Amygdala (tissue), 56 donors: ENCODE measurements at regions not wholly inside any gene's neighbourhood (a gene's known extent, or its start where the extent isn't known, plus 50 kb on each side); places are given as distances from the start of the nearest gene placed in this dataset.

Experiments
- DNase-seq, 56 donors: peaks; one replicate each; lab custom pipeline; 2025; lab: John Stamatoyannopoulos, UW

DNA sequence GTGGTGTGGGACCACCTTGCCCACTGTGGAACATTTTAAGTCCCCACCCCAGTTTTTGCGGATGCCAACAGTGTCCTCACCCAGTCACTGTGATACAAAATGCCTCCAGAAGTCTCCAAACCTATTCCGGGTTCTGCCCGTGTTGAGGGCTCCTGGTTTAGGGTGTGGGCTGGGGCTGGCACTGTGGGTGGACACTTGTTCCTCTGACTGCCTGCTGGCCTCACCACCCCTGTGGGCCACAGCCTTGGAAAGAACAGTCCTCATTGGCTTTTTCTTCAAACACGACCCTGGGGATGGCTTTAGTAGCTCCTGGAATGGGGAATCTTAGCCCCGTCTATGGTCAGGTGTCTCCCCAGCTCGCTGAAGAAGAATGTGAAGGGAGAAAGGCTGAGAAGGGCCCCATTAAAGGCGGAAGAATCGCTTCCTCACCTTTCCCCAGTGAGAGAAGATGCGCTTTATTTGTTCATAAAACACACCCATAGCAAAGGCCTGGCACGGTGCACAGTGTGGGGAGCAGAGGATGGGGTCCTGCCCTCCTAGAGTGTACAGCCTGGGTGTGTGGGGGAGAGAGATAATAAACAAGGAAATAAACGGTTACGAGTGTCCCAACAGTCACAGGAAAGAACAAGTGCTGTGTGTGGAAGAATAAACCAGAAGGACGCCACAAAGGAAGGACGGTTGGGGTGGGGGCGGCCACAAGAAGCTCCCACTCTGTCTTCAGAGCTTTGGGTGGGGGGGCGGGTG is 56.3 kb upstream of the SLC22A11 start:
- DNase-seq = no peak

DNA sequence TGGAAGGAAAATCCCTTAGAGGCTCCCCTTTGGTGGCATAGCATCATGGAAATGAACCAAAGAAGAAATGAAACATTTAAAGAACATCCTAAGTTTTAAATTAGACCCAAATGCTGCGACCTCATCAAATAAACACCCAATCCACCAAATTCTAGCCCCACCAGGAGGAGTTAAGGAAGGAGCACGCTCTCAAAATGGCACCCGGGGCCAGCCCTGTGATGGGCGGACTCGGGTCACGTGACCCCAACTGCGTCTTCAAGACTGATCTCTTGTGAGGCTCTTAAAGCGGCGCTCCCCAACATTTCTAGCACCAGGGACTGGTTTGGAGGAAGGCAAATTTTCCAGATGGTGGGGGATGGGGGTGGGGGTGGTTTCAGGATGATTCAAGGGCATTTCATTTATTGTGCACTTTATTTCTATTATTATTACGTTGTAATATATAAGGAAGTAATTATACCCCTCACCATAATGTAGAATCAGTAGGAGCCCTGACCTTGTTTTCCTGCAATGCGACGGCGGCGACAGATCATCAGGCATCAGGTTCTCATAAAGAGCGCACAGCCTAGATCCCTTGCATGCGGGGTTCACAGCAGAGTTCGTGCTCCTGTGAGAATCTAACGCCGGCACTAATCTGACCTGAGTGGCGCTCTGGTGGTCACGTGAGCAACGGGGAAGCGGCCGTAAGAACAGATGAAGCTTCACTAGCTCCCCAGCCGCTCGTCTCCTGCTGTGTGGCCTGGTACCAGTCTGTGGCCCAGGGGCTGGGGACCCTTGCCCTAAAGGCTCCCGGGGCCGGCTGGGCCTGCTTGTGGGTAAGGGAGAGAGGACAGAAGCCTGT is 55.3 kb upstream of the SLC22A11 start:
- no peak for DNase-seq

GRCh38 chr11:64501500-64502427 is 54.0 kb upstream of the SLC22A11 start:
- DNase-seq = no peak

- no peak for DNase-seq
Measured at GRCh38 chr11:64502634-64503033, 53.1 kb upstream of the SLC22A11 start.

- no peak for DNase-seq
Measured at GRCh38 chr11:64503186-64503753, 52.5 kb upstream of the SLC22A11 start.

GRCh38 chr11:64504999-64505398 is 50.7 kb upstream of the SLC22A11 start:
- DNase-seq = no peak
